Adrenal gland (tissue), 5 donors: ENCODE measurements at regions not wholly inside any gene's neighbourhood (a gene's known extent, or its start where the extent isn't known, plus 50 kb on each side); places are given as distances from the start of the nearest gene placed in this dataset.

Experiments used
- CTCF ChIP-seq, 6 experiments: fragments of 450-650 bp in 4 of 6; fragments of 200-600 bp in 2 of 6; sonication (generic) in 1 of 6; IDR thresholded peaks; 1 replicate in 5 of 6; 2 replicates in 1 of 6; pipeline versions ENCODE4 v1.5.1 to v1.8.0; 2016 to 2021; ENCODE audit warnings: antibody characterized with exemption in 6 of 6, mild to moderate bottlenecking in 2 of 6, moderate library complexity in 1 of 6
- POLR2A ChIP-seq, 2 donors: fragments of 450-650 bp; IDR thresholded peaks; one replicate each; pipeline ENCODE4 v1.6.1; 2017; ENCODE audit warnings: antibody characterized with exemption in 2 of 2, mild to moderate bottlenecking in 2 of 2, moderate library complexity in 1 of 2
- donor health status: DM: no; HTN: no; CAD: no.

- TF ChIP-seq POLR2A (IDR thresholded peaks at IDR 0.05): no peak
- TF ChIP-seq CTCF (IDR thresholded peaks at IDR 0.05): no peak
These were observed 117.6 kb upstream of the HAND1 start for GRCh38 chr5:154595662-154596061.
